ENCODE measurements at regions not wholly inside any gene's neighbourhood (a gene's known extent, or its start where the extent isn't known, plus 50 kb on each side); places are given as distances from the start of the nearest gene placed in this dataset.

DNA sequence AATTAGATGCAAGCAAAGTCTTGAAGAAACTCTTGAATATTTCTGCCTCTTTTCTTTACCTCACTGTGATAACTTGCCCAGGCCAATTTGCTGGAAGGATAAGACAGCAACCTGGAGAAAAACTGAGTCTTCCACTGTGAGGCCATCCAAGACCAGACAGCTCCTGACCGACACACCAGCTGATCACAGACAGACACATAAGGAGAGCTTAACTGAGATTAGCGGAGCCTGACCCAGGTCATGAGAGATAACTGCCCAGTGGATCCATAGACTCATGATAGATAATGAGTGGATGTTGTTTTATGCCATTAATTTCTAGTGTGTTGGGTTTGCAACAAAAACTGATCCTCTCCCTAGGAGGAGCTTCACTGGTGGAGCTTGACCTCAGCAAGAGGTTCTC, 64.4 kb upstream of the NOX3 start:
- TF ChIP-seq ZNF274 (IDR thresholded peaks at IDR 0.05; ENCODE audit: low read depth, low read length) (no peak), POLR2A (IDR thresholded peaks at IDR 0.05; ENCODE audit: borderline replicate concordance, extremely low read depth, insufficient read depth, insufficient read length) (no peak)
